ENCODE measurements at regions not wholly inside any gene's neighbourhood (a gene's known extent, or its start where the extent isn't known, plus 50 kb on each side); places are given as distances from the start of the nearest gene placed in this dataset.

GRCh38 chr12:111155020-111155419 is 213.9 kb downstream of the PHETA1 start:
- peaks cover 37% of the 10 kb centered on the region for H3K27me3 ChIP-seq (ENCODE audit: control insufficient read depth, insufficient read depth, low read length)
- no peak overlapping the region for H3K9ac ChIP-seq (ENCODE audit: low read depth, low read length)
- no peaks in the 10 kb centered on the region for H3K36me3 ChIP-seq (ENCODE audit: insufficient read depth, low read length)
- H3K4me1 ChIP-seq (ENCODE audit: control insufficient read depth, insufficient read depth, low read length) = no peaks in the 10 kb centered on the region
- H3K4me2 ChIP-seq (ENCODE audit: low read length) = no peak overlapping the region
- no peaks in the 10 kb centered on the region for H3K9me3 ChIP-seq (replicated peaks; ENCODE audit: low read length)
- no peak overlapping the region for H3K4me3 ChIP-seq (ENCODE audit: low read length)

GRCh38 chr12:111154147-111154834 is 214.6 kb downstream of the PHETA1 start:
- H3K9me3 ChIP-seq (replicated peaks; ENCODE audit: low read length) = no peaks in the 10 kb centered on the region
- no peak overlapping the region for H3K4me3 ChIP-seq (ENCODE audit: low read length)
- no peaks in the 10 kb centered on the region for H3K36me3 ChIP-seq (ENCODE audit: insufficient read depth, low read length)
- no peak overlapping the region for H3K9ac ChIP-seq (ENCODE audit: low read depth, low read length)
- peaks cover 44% of the 10 kb centered on the region for H3K27me3 ChIP-seq (ENCODE audit: control insufficient read depth, insufficient read depth, low read length)
- H3K4me1 ChIP-seq (ENCODE audit: control insufficient read depth, insufficient read depth, low read length) = no peaks in the 10 kb centered on the region
- H3K4me2 ChIP-seq (ENCODE audit: low read length) = no peak overlapping the region

GRCh38 chr12:111152561-111152960 is 216.3 kb downstream of the PHETA1 start:
- Histone ChIP-seq H3K9ac (ENCODE audit: low read depth, low read length) (no peak overlapping the region), H3K4me3 (ENCODE audit: low read length) (no peak overlapping the region), H3K36me3 (ENCODE audit: insufficient read depth, low read length) (no peaks in the 10 kb centered on the region), H3K9me3 (replicated peaks; ENCODE audit: low read length) (no peaks in the 10 kb centered on the region), H3K4me1 (ENCODE audit: control insufficient read depth, insufficient read depth, low read length) (no peaks in the 10 kb centered on the region), H3K4me2 (ENCODE audit: low read length) (no peak overlapping the region), H3K27me3 (ENCODE audit: control insufficient read depth, insufficient read depth, low read length) (peaks cover 46% of the 10 kb centered on the region)

GRCh38 chr12:111150921-111151840 is 217.7 kb downstream of the PHETA1 start:
- H3K4me1 ChIP-seq (ENCODE audit: control insufficient read depth, insufficient read depth, low read length) = no peaks in the 10 kb centered on the region
- H3K27me3 ChIP-seq (ENCODE audit: control insufficient read depth, insufficient read depth, low read length) = peaks cover 44% of the 10 kb centered on the region
- H3K4me2 ChIP-seq (ENCODE audit: low read length) = no peak overlapping the region
- H3K4me3 ChIP-seq (ENCODE audit: low read length) = no peak overlapping the region
- H3K36me3 ChIP-seq (ENCODE audit: insufficient read depth, low read length) = no peaks in the 10 kb centered on the region
- H3K9ac ChIP-seq (ENCODE audit: low read depth, low read length) = no peak overlapping the region
- H3K9me3 ChIP-seq (replicated peaks; ENCODE audit: low read length) = no peaks in the 10 kb centered on the region

GRCh38 chr12:111150360-111150759 is 218.5 kb downstream of the PHETA1 start:
- Histone ChIP-seq H3K9ac (ENCODE audit: low read depth, low read length) (no peak overlapping the region), H3K36me3 (ENCODE audit: insufficient read depth, low read length) (no peaks in the 10 kb centered on the region), H3K4me2 (ENCODE audit: low read length) (no peak overlapping the region), H3K4me1 (ENCODE audit: control insufficient read depth, insufficient read depth, low read length) (no peaks in the 10 kb centered on the region), H3K9me3 (replicated peaks; ENCODE audit: low read length) (no peaks in the 10 kb centered on the region), H3K27me3 (ENCODE audit: control insufficient read depth, insufficient read depth, low read length) (peaks cover 38% of the 10 kb centered on the region), H3K4me3 (ENCODE audit: low read length) (no peak overlapping the region)

- Histone ChIP-seq H3K9ac (ENCODE audit: low read depth, low read length) (no peak overlapping the region), H3K9me3 (replicated peaks; ENCODE audit: low read length) (no peaks in the 10 kb centered on the region), H3K36me3 (ENCODE audit: insufficient read depth, low read length) (no peaks in the 10 kb centered on the region)
Observed at GRCh38 chr12:111149299-111149698, 219.6 kb downstream of the PHETA1 start.

GRCh38 chr12:111148005-111148404 is 220.9 kb downstream of the PHETA1 start:
- Histone ChIP-seq H3K4me1 (ENCODE audit: control insufficient read depth, insufficient read depth, low read length) (no peaks in the 10 kb centered on the region), H3K4me3 (ENCODE audit: low read length) (no peak overlapping the region), H3K36me3 (ENCODE audit: insufficient read depth, low read length) (no peaks in the 10 kb centered on the region), H3K9me3 (replicated peaks; ENCODE audit: low read length) (no peaks in the 10 kb centered on the region), H3K9ac (ENCODE audit: low read depth, low read length) (no peak overlapping the region), H3K4me2 (ENCODE audit: low read length) (no peak overlapping the region), H3K27me3 (ENCODE audit: control insufficient read depth, insufficient read depth, low read length) (peaks cover 27% of the 10 kb centered on the region)

More at GRCh38 chr12:111149299-111149698, 219.6 kb downstream of the PHETA1 start:
- no peaks in the 10 kb centered on the region for H3K4me1 ChIP-seq (ENCODE audit: control insufficient read depth, insufficient read depth, low read length)
- H3K4me2 ChIP-seq (ENCODE audit: low read length) = no peak overlapping the region
- peaks cover 30% of the 10 kb centered on the region for H3K27me3 ChIP-seq (ENCODE audit: control insufficient read depth, insufficient read depth, low read length)
- no peak overlapping the region for H3K4me3 ChIP-seq (ENCODE audit: low read length)

GRCh38 chr12:111143271-111143670 is 222.9 kb upstream of the MYL2 start:
- Histone ChIP-seq H3K36me3 (ENCODE audit: insufficient read depth, low read length) (no peaks in the 10 kb centered on the region), H3K27me3 (ENCODE audit: control insufficient read depth, insufficient read depth, low read length) (peaks cover 19% of the 10 kb centered on the region), H3K4me1 (ENCODE audit: control insufficient read depth, insufficient read depth, low read length) (no peaks in the 10 kb centered on the region), H3K4me3 (ENCODE audit: low read length) (no peak overlapping the region), H3K9me3 (replicated peaks; ENCODE audit: low read length) (no peaks in the 10 kb centered on the region), H3K4me2 (ENCODE audit: low read length) (no peak overlapping the region), H3K9ac (ENCODE audit: low read depth, low read length) (no peak overlapping the region)

- no peaks in the 10 kb centered on the region for H3K36me3 ChIP-seq (ENCODE audit: insufficient read depth, low read length)
- H3K4me3 ChIP-seq (ENCODE audit: low read length) = no peak overlapping the region
- H3K9ac ChIP-seq (ENCODE audit: low read depth, low read length) = no peak overlapping the region
- H3K4me2 ChIP-seq (ENCODE audit: low read length) = no peak overlapping the region
- H3K27me3 ChIP-seq (ENCODE audit: control insufficient read depth, insufficient read depth, low read length) = peaks cover 19% of the 10 kb centered on the region
- no peaks in the 10 kb centered on the region for H3K4me1 ChIP-seq (ENCODE audit: control insufficient read depth, insufficient read depth, low read length)
- H3K9me3 ChIP-seq (replicated peaks; ENCODE audit: low read length) = no peaks in the 10 kb centered on the region
Observed at GRCh38 chr12:111141205-111141604, 220.8 kb upstream of the MYL2 start.

GRCh38 chr12:111138016-111138415 is 217.6 kb upstream of the MYL2 start:
- H3K9me3 ChIP-seq (replicated peaks; ENCODE audit: low read length) = peaks cover 3% of the 10 kb centered on the region

GRCh38 chr12:111135293-111135832 is 215.0 kb upstream of the MYL2 start:
- Histone ChIP-seq H3K9ac (ENCODE audit: low read depth, low read length) (no peak overlapping the region), H3K4me3 (ENCODE audit: low read length) (no peak overlapping the region), H3K4me2 (ENCODE audit: low read length) (no peak overlapping the region), H3K36me3 (ENCODE audit: insufficient read depth, low read length) (no peaks in the 10 kb centered on the region), H3K27me3 (ENCODE audit: control insufficient read depth, insufficient read depth, low read length) (peaks cover under 1% of the 10 kb centered on the region), H3K9me3 (replicated peaks; ENCODE audit: low read length) (peaks cover 3% of the 10 kb centered on the region), H3K4me1 (ENCODE audit: control insufficient read depth, insufficient read depth, low read length) (no peaks in the 10 kb centered on the region)

More at GRCh38 chr12:111138016-111138415, 217.6 kb upstream of the MYL2 start:
- Histone ChIP-seq H3K36me3 (ENCODE audit: insufficient read depth, low read length) (no peaks in the 10 kb centered on the region), H3K4me1 (ENCODE audit: control insufficient read depth, insufficient read depth, low read length) (no peaks in the 10 kb centered on the region), H3K27me3 (ENCODE audit: control insufficient read depth, insufficient read depth, low read length) (peaks cover 9% of the 10 kb centered on the region), H3K9ac (ENCODE audit: low read depth, low read length) (no peak overlapping the region), H3K4me2 (ENCODE audit: low read length) (no peak overlapping the region), H3K4me3 (ENCODE audit: low read length) (no peak overlapping the region)
